ENCODE measurements at regions not wholly inside any gene's neighbourhood (a gene's known extent, or its start where the extent isn't known, plus 50 kb on each side); places are given as distances from the start of the nearest gene placed in this dataset.
"Not testable (repeated sequence)": the region's sequence is repeated elsewhere in the genome, so short reads cannot be mapped to it uniquely, and the experiment has no call there.

DNA sequence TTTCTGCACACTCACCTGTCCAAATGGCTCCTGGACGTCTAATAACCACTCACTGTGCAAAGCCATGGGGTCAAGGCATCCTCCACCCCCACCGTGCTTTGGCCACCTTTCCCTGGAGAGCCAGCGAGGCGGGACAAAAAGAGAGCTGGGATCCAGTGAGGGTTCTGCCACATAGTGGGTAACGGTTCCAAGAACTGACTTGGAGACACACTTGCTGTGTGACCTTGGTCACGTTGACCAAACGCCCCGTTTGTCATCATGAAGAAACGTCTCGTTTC is 287.2 kb downstream of the TFAP2C start:
- H3K4me1 Mint-ChIP-seq (ENCODE audit: low read depth in 2 of 2) = no peaks in the 10 kb centered on the region
- ATAC-seq (no peak), DNase-seq (ENCODE audit: low spot score) (no peak)
- peaks cover 12 to 25% of the 10 kb centered on the region in 2 donors for H3K27me3 Mint-ChIP-seq
- H3K27ac Mint-ChIP-seq = no peak overlapping the region
- H3K36me3 Mint-ChIP-seq = no peaks in the 10 kb centered on the region
- no peaks in the 10 kb centered on the region for H3K9me3 Mint-ChIP-seq
- no peak overlapping the region for H3K4me3 Mint-ChIP-seq

- not testable (repeated sequence) for ATAC-seq; H3K9me3 Mint-ChIP-seq; H3K4me1 Mint-ChIP-seq (ENCODE audit: low read depth in 2 of 2); H3K27ac Mint-ChIP-seq; H3K36me3 Mint-ChIP-seq; DNase-seq (ENCODE audit: low spot score); H3K4me3 Mint-ChIP-seq
- peaks cover 30 to 47% of the 10 kb centered on the region in 2 donors for H3K27me3 Mint-ChIP-seq
Observed at GRCh38 chr20:56920041-56920440, 290.9 kb downstream of the TFAP2C start.

DNA sequence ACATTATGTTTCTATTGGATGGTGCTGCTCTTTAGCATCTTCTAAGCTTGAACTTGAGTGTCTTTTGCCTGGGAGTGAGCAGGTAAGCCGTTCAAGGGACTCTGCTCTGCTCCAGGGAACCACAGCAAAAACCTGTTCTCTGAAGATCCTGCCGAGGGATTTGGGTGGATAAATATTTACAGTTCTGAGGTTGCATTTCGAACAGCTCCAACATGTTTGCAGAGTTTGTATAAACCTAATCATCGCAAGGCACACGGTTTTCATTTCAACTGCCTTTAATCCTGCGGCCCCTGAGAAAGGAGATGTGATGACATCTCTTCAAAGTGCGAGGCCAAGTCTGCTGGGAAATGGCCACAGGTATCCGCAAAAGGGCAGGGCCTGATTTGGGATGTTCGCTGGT is 293.4 kb downstream of the TFAP2C start:
- Mint-ChIP-seq H3K4me3 (no peak overlapping the region), H3K27me3 (peaks cover 36 to 60% of the 10 kb centered on the region in 2 donors), H3K27ac (no peak overlapping the region), H3K9me3 (no peaks in the 10 kb centered on the region), H3K4me1 (ENCODE audit: low read depth in 2 of 2) (no peaks in the 10 kb centered on the region), H3K36me3 (no peaks in the 10 kb centered on the region)
- DNase-seq (ENCODE audit: low spot score) (no peak), ATAC-seq (no peak)

DNA sequence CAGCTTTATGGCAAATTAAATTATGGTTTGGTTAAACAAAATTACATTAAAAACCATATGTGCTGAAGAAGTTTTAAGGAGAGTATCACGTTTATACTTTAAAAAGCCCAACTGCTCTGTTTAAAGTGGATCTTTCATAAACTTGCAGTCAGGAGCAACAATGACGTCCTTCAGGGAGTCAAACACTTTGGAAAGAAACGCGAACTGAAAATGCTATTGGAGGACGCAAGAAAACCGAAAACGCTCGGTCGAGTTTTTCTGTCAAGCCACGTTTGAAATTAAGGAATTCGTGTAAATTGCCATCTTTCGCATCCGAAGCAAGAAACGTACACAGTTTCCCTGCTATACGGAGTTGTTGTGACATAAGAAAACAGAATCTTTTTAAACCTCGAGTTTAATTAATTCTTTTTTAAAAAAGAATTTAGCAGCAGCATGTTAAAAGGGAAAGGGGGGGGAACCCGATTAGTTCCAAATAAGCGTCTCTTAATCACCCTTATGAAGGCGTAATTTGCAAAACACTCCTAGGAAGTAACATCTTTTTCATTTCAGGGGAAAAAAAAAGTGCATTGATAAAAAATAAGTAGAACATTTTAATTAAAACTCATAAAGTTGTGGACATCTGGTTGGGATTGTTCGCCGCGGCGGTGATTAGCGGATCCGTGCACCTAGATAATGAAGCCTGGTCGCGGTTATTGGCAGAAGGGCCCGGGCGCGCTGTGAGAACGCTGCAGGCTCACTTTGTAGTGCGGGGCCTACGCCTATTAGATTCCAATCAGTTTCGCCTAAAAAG is 295.4 kb downstream of the TFAP2C start:
- Mint-ChIP-seq H3K4me1 (ENCODE audit: low read depth in 2 of 2) (no peaks in the 10 kb centered on the region), H3K4me3 (no peak overlapping the region), H3K27ac (no peak overlapping the region), H3K27me3 (peaks cover 44 to 60% of the 10 kb centered on the region in 2 donors), H3K9me3 (no peaks in the 10 kb centered on the region), H3K36me3 (no peaks in the 10 kb centered on the region)
- ATAC-seq (no peak), DNase-seq (ENCODE audit: low spot score) (no peak)

- peaks cover 48 to 66% of the 10 kb centered on the region in 2 donors for H3K27me3 Mint-ChIP-seq
- H3K4me1 Mint-ChIP-seq (ENCODE audit: low read depth in 2 of 2) = no peaks in the 10 kb centered on the region
- H3K4me3 Mint-ChIP-seq = no peak overlapping the region
- no peak for DNase-seq (ENCODE audit: low spot score)
- no peak overlapping the region for H3K27ac Mint-ChIP-seq
- no peaks in the 10 kb centered on the region for H3K36me3 Mint-ChIP-seq
- ATAC-seq = no peak
- H3K9me3 Mint-ChIP-seq = no peaks in the 10 kb centered on the region
Observed at GRCh38 chr20:56925082-56925830, 296.1 kb downstream of the TFAP2C start.

- no peak for ATAC-seq
- Mint-ChIP-seq H3K36me3 (no peaks in the 10 kb centered on the region), H3K4me1 (ENCODE audit: low read depth in 2 of 2) (no peaks in the 10 kb centered on the region), H3K27me3 (peaks cover 51 to 72% of the 10 kb centered on the region in 2 donors), H3K27ac (no peak overlapping the region), H3K4me3 (no peak overlapping the region), H3K9me3 (no peaks in the 10 kb centered on the region)
- no peak for DNase-seq (ENCODE audit: low spot score)
Observed at GRCh38 chr20:56925831-56926170, 296.7 kb downstream of the TFAP2C start.

GRCh38 chr20:56926501-56926900 is 297.4 kb downstream of the TFAP2C start:
- no peak for DNase-seq (ENCODE audit: low spot score)
- no peak overlapping the region for H3K27ac Mint-ChIP-seq
- no peak for ATAC-seq
- H3K36me3 Mint-ChIP-seq = no peaks in the 10 kb centered on the region
- no peaks in the 10 kb centered on the region for H3K9me3 Mint-ChIP-seq
- peaks cover 51 to 72% of the 10 kb centered on the region in 2 donors for H3K27me3 Mint-ChIP-seq
- H3K4me1 Mint-ChIP-seq (ENCODE audit: low read depth in 2 of 2) = no peaks in the 10 kb centered on the region
- H3K4me3 Mint-ChIP-seq = no peak overlapping the region

GRCh38 chr20:56927127-56927526 is 298.0 kb downstream of the TFAP2C start:
- Mint-ChIP-seq H3K27me3 (peaks cover 48 to 67% of the 10 kb centered on the region in 2 donors), H3K36me3 (no peaks in the 10 kb centered on the region), H3K4me1 (ENCODE audit: low read depth in 2 of 2) (no peaks in the 10 kb centered on the region), H3K27ac (no peak overlapping the region), H3K9me3 (no peaks in the 10 kb centered on the region), H3K4me3 (no peak overlapping the region)
- DNase-seq (ENCODE audit: low spot score) = no peak
- ATAC-seq = no peak

DNA sequence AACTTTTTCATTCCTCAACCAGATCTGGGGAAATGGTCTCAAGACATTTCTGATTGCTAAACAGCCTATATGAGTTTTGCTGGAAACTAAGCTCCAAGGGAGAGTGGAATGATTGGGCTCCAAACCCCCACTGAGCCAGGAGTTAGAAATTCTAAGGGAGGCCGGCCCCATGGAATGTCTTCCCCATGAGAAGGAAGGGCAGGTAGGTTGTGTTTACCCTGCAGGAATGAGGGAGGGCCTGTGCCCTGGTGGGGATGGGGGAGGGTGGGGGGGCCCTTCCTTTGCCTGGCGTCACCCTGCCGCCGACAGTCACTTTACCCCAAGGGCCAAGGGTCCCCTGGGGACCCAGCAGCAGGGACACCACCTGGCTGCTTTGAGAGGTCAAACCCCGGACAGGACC is 298.9 kb downstream of the TFAP2C start:
- no peaks in the 10 kb centered on the region for H3K36me3 Mint-ChIP-seq
- ATAC-seq = no peak
- no peaks in the 10 kb centered on the region for H3K9me3 Mint-ChIP-seq
- H3K27ac Mint-ChIP-seq = no peak overlapping the region
- no peaks in the 10 kb centered on the region for H3K4me1 Mint-ChIP-seq (ENCODE audit: low read depth in 2 of 2)
- peaks cover 41 to 60% of the 10 kb centered on the region in 2 donors for H3K27me3 Mint-ChIP-seq
- H3K4me3 Mint-ChIP-seq = no peak overlapping the region
- DNase-seq (ENCODE audit: low spot score) = no peak

DNA sequence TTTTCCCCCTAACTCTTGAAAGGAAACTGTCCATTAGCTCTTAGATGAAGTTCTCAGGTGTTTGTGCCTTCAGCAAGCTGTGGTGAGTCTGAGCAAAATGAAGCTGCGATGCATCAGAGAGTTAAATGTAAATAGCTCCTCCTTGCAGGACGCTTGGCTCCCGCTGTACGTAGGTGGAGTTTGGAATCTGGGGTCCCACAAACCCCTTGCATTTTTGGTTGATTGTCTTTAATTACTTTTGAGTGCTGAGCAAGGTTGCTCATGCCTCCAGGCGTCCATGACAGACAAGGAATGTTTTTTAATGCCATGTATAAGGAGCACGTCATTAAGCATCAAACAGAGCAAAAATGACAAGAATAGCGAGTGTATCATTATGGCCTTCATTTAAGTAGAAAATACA is 300.5 kb downstream of the TFAP2C start:
- H3K36me3 Mint-ChIP-seq = no peaks in the 10 kb centered on the region
- no peak overlapping the region for H3K27ac Mint-ChIP-seq
- no peaks in the 10 kb centered on the region for H3K4me1 Mint-ChIP-seq (ENCODE audit: low read depth in 2 of 2)
- no peak for DNase-seq (ENCODE audit: low spot score)
- no peak overlapping the region for H3K4me3 Mint-ChIP-seq
- H3K27me3 Mint-ChIP-seq = peaks cover 33 to 48% of the 10 kb centered on the region in 2 donors
- ATAC-seq = no peak
- H3K9me3 Mint-ChIP-seq = no peaks in the 10 kb centered on the region

DNA sequence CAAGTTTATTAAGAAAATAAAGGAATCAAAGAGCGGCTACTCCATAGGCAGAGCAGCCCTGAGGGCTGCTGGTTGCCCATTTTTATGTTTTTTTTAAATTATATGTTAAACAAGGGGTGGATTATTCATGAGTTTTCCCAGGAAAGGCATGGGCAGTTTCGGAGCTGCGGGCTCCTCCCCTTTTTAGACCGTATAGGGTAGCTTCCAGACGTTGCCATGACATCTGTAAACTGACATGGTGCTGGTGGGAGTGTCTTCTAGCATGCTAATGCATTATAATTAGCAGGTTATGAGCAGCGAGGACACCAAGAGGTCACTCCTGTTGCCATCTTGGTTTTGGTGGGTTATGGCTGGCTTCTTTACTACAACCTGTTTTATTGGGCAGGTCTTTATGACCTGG is 301.8 kb downstream of the TFAP2C start:
- ATAC-seq = no peak
- H3K4me3 Mint-ChIP-seq = no peak overlapping the region
- no peaks in the 10 kb centered on the region for H3K4me1 Mint-ChIP-seq (ENCODE audit: low read depth in 2 of 2)
- H3K36me3 Mint-ChIP-seq = no peaks in the 10 kb centered on the region
- H3K27ac Mint-ChIP-seq = no peak overlapping the region
- H3K27me3 Mint-ChIP-seq = peaks cover 34 to 42% of the 10 kb centered on the region in 2 donors
- H3K9me3 Mint-ChIP-seq = no peaks in the 10 kb centered on the region
- no peak for DNase-seq (ENCODE audit: low spot score)

DNA sequence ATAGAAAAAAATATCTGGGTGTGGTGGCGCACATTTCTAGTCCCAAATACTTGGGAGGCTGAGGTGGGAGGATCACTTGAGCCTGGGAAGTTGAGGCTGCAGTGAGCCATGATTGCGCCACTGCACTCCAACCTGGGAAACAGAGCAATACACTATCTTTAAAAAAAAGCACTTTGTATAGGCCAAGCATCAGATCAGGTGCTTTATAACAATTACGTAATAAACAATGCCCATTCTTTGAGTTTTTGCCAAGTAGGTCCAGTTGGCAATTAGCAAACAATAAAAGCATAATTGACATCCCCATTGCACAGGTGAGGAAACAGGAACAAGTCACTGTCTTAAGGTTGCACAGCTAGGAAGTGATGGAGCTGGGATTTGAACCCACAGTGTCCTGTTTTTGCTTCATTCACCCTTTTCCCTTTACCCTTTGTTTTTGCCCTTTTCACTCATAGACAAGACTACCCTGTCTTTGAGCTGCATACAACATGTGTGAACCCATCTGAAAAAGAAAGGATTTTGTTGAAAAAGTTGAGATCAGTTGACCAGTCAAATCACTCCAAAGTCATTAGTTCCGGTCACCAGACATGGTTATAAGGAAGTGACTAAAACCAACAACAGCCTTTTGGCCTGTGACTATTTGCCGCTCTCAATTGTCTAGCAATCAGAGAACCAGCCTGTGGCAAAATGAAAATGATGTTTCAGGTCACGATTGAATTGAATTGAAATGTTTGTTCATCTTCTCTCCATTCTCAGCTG is 303.6 kb downstream of the TFAP2C start:
- peaks cover 21 to 23% of the 10 kb centered on the region in 2 donors for H3K27me3 Mint-ChIP-seq
- H3K4me3 Mint-ChIP-seq = no peak overlapping the region
- H3K4me1 Mint-ChIP-seq (ENCODE audit: low read depth in 2 of 2) = no peaks in the 10 kb centered on the region
- H3K9me3 Mint-ChIP-seq = no peaks in the 10 kb centered on the region
- no peaks in the 10 kb centered on the region for H3K36me3 Mint-ChIP-seq
- H3K27ac Mint-ChIP-seq = no peak overlapping the region
- DNase-seq (ENCODE audit: low spot score) (no peak), ATAC-seq (no peak)

GRCh38 chr20:56933331-56933698 is 304.2 kb downstream of the TFAP2C start:
- peaks cover 19 to 21% of the 10 kb centered on the region in 2 donors for H3K27me3 Mint-ChIP-seq
- no peaks in the 10 kb centered on the region for H3K9me3 Mint-ChIP-seq
- DNase-seq (ENCODE audit: low spot score) = no peak
- H3K27ac Mint-ChIP-seq = no peak overlapping the region
- no peaks in the 10 kb centered on the region for H3K4me1 Mint-ChIP-seq (ENCODE audit: low read depth in 2 of 2)
- no peak overlapping the region for H3K4me3 Mint-ChIP-seq
- no peak for ATAC-seq
- H3K36me3 Mint-ChIP-seq = no peaks in the 10 kb centered on the region

GRCh38 chr20:56934888-56935287 is 305.8 kb downstream of the TFAP2C start:
- no peak for ATAC-seq
- Mint-ChIP-seq H3K4me3 (no peak overlapping the region), H3K36me3 (no peaks in the 10 kb centered on the region), H3K9me3 (no peaks in the 10 kb centered on the region), H3K27me3 (peaks cover 13 to 17% of the 10 kb centered on the region in 2 donors), H3K4me1 (ENCODE audit: low read depth in 2 of 2) (no peaks in the 10 kb centered on the region), H3K27ac (no peak overlapping the region)
- DNase-seq (ENCODE audit: low spot score) = no peak
